ENCODE measurements at regions not wholly inside any gene's neighbourhood (a gene's known extent, or its start where the extent isn't known, plus 50 kb on each side); places are given as distances from the start of the nearest gene placed in this dataset.

DNA sequence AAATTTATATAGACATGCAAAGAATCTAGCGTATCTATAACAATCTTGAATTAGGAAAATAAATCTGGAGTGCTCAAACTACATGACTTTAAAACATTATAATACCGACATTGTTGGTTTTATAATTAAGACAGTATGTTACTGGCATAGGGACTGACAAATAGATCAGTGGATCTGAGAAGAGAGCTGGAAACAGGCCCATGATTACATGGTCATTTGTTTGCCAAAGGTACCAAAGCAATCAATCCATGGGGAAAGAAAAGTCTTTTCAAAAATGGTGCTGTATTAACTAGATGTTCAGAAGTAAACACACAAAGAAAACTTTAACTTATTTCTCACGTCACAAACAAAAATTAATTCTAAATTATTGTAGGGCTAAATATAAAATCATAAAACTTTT lies 124.2 kb downstream of the BCL2L11 start:
- TF ChIP-seq, protein P1, sequence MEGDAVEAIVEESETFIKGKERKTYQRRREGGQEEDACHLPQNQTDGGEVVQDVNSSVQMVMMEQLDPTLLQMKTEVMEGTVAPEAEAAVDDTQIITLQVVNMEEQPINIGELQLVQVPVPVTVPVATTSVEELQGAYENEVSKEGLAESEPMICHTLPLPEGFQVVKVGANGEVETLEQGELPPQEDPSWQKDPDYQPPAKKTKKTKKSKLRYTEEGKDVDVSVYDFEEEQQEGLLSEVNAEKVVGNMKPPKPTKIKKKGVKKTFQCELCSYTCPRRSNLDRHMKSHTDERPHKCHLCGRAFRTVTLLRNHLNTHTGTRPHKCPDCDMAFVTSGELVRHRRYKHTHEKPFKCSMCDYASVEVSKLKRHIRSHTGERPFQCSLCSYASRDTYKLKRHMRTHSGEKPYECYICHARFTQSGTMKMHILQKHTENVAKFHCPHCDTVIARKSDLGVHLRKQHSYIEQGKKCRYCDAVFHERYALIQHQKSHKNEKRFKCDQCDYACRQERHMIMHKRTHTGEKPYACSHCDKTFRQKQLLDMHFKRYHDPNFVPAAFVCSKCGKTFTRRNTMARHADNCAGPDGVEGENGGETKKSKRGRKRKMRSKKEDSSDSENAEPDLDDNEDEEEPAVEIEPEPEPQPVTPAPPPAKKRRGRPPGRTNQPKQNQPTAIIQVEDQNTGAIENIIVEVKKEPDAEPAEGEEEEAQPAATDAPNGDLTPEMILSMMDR (IDR thresholded peaks at IDR 0.05; ENCODE audit: poor library complexity), result no peak
- TF ChIP-seq EZH2 (IDR thresholded peaks at IDR 0.05; ENCODE audit: borderline replicate concordance) (no peak), EZH2phosphoT487 (IDR thresholded peaks at IDR 0.05; ENCODE audit: low read depth, severe bottlenecking, unreplicated experiment) (no peak)
